H1 (cell line): ENCODE measurements at regions not wholly inside any gene's neighbourhood (a gene's known extent, or its start where the extent isn't known, plus 50 kb on each side); places are given as distances from the start of the nearest gene placed in this dataset.

ENCODE experiments used
- CTCF ChIA-PET: fragments of 300-600 bp; sonication (Branson Sonifier 250); formaldehyde crosslinking; loops from one replicate; lab custom pipeline; 2021; ENCODE audit not compliant: partially characterized antibody; lab: Charles Lee
- POLR2A ChIA-PET: fragments of 300-600 bp; sonication (Branson Sonifier 250); formaldehyde crosslinking; loops from one replicate; lab custom pipeline; 2021; ENCODE audit warnings: inconsistent platforms; ENCODE audit not compliant: partially characterized antibody; lab: Charles Lee
- DNase-seq, 2 experiments: peaks; one replicate each; pipeline versions ENCODE4 v3.0.0 to v3.0.0-alpha.2; 2010 to 2022; ENCODE audit warnings: low spot score in 2 of 2, low read depth in 1 of 2, mixed read lengths in 1 of 2
- FAIRE-seq: peaks from 2 replicates; lab custom pipeline; 2011; peaks lifted over from hg19 to GRCh38; lab: Jason Lieb, UNC
- H2AFZ ChIP-seq: 2 replicates; pipeline ENCODE4 v1.8.1; 2012; ENCODE audit warnings: low read length, inconsistent platforms
- H2AK5ac ChIP-seq: 2 replicates; pipeline ENCODE4 v1.6.1; 2013; ENCODE audit warnings: low read depth, low read length
- H2BK120ac ChIP-seq: replicated peaks from 2 replicates; pipeline ENCODE3; 2013; ENCODE audit warnings: low read depth, low read length, inconsistent platforms
- H2BK12ac ChIP-seq: 2 replicates; pipeline ENCODE4 v1.6.1; 2013; ENCODE audit warnings: low read depth, low read length
- H2BK15ac ChIP-seq: 2 replicates; pipeline ENCODE4 v1.6.1; 2013; ENCODE audit warnings: low read length
- H2BK20ac ChIP-seq: 2 replicates; pipeline ENCODE4 v1.6.1; 2013; ENCODE audit warnings: low read length
- H2BK5ac ChIP-seq: 2 replicates; pipeline ENCODE4 v1.6.1; 2013; ENCODE audit warnings: low read depth, low read length
- H3K14ac ChIP-seq: 2 replicates; pipeline ENCODE4 v1.6.1; 2013; ENCODE audit warnings: inconsistent platforms; ENCODE audit not compliant: insufficient read length
- H3K18ac ChIP-seq: 2 replicates; pipeline ENCODE4 v1.6.1; 2013; ENCODE audit warnings: low read length; ENCODE audit errors: extremely low read depth
- H3K23ac ChIP-seq: 2 replicates; pipeline ENCODE4 v1.6.1; 2013; ENCODE audit warnings: inconsistent platforms; ENCODE audit not compliant: insufficient read length
- H3K23me2 ChIP-seq: 2 replicates; pipeline ENCODE4 v1.6.1; 2013; ENCODE audit warnings: low read depth, low read length
- H3K27ac ChIP-seq: 2 replicates; pipeline ENCODE4 v1.6.1; 2011; ENCODE audit warnings: low read depth, low read length, inconsistent platforms
- H3K27me3 ChIP-seq, 4 experiments: replicated peaks in 1 of 4; 1 replicate in 1 of 4; 2 replicates in 3 of 4; pipeline versions ENCODE4 v1.6.1 to v1.8.1; 2011 to 2013; ENCODE audit warnings: low read length in 3 of 4, mild to moderate bottlenecking in 3 of 4, inconsistent platforms in 2 of 4, mixed read lengths in 2 of 4, moderate library complexity in 1 of 4; ENCODE audit not compliant: control insufficient read depth in 3 of 4, insufficient read depth in 3 of 4; ENCODE audit errors: extremely low read depth in 1 of 4
- H3K36me3 ChIP-seq, 4 experiments: 2 replicates each; pipeline versions ENCODE4 v1.6.1 to v1.8.1; 2011 to 2013; ENCODE audit warnings: mild to moderate bottlenecking in 4 of 4, low read length in 3 of 4, moderate library complexity in 2 of 4, control low read depth in 1 of 4, inconsistent platforms in 1 of 4; ENCODE audit not compliant: insufficient read depth in 4 of 4, control insufficient read depth in 2 of 4
- H3K4ac ChIP-seq: replicated peaks from 2 replicates; pipeline ENCODE3; 2013; ENCODE audit warnings: low read length, low read depth, mixed read lengths, inconsistent platforms; ENCODE audit not compliant: insufficient read length
- H3K4me1 ChIP-seq, 4 experiments: replicated peaks in 1 of 4; 1 replicate in 1 of 4; 2 replicates in 3 of 4; pipeline versions ENCODE4 v1.6.1 to v1.8.1; 2011 to 2013; ENCODE audit warnings: low read length in 3 of 4, inconsistent platforms in 2 of 4, mixed read lengths in 1 of 4; ENCODE audit not compliant: insufficient read depth in 4 of 4, control insufficient read depth in 3 of 4
- H3K4me2 ChIP-seq, 2 experiments: 2 replicates each; pipeline versions ENCODE4 v1.6.1 to v1.8.1; 2011 to 2013; ENCODE audit warnings: low read depth in 2 of 2, low read length in 2 of 2, control low read depth in 1 of 2, inconsistent platforms in 1 of 2, mild to moderate bottlenecking in 1 of 2; ENCODE audit not compliant: insufficient read depth in 1 of 2
- H3K4me3 ChIP-seq, 4 experiments: fragments of 200-600, 300-600 bp in 1 of 4; sonication (generic), shearing (Covaris generic), sonication (Bioruptor Twin) in 1 of 4; 2 replicates each; pipeline versions ENCODE4 v1.5.1 to v1.8.1; 2011 to 2016; ENCODE audit warnings: low read length in 4 of 4, low read depth in 3 of 4, control low read depth in 2 of 4, inconsistent platforms in 2 of 4, mild to moderate bottlenecking in 2 of 4, mixed read lengths in 1 of 4, moderate library complexity in 1 of 4; ENCODE audit not compliant: insufficient read depth in 2 of 4; ENCODE audit errors: extremely low read depth in 1 of 4
- H3K56ac ChIP-seq: replicated peaks from 2 replicates; pipeline ENCODE3; 2013; ENCODE audit warnings: low read depth, mild to moderate bottlenecking, mixed read lengths, low read length, inconsistent platforms; ENCODE audit not compliant: insufficient read length
- H3K79me1 ChIP-seq: 2 replicates; pipeline ENCODE4 v1.6.1; 2013; ENCODE audit warnings: low read depth, low read length, control low read depth
- H3K79me2 ChIP-seq, 2 experiments: 2 replicates each; pipeline versions ENCODE4 v1.6.1 to v1.8.1; 2012 to 2013; ENCODE audit warnings: low read length in 2 of 2, mild to moderate bottlenecking in 2 of 2, inconsistent platforms in 1 of 2; ENCODE audit not compliant: insufficient read depth in 2 of 2, control insufficient read depth in 1 of 2
- H3K9ac ChIP-seq, 4 experiments: replicated peaks in 1 of 4; 1 replicate in 1 of 4; 2 replicates in 3 of 4; pipeline versions ENCODE4 v1.6.1 to v1.8.1; 2011 to 2013; ENCODE audit warnings: low read depth in 3 of 4, low read length in 3 of 4, control low read depth in 2 of 4, mild to moderate bottlenecking in 2 of 4, moderate library complexity in 2 of 4, inconsistent platforms in 1 of 4; ENCODE audit errors: extremely low read depth in 1 of 4
- H3K9me3 ChIP-seq, 2 experiments: 2 replicates each; pipeline versions ENCODE4 v1.6.1 to v1.8.1; 2012 to 2013; ENCODE audit warnings: mild to moderate bottlenecking in 2 of 2, moderate library complexity in 2 of 2, control low read depth in 1 of 2, inconsistent platforms in 1 of 2, low read depth in 1 of 2, low read length in 1 of 2, mixed read lengths in 1 of 2; ENCODE audit not compliant: insufficient read depth in 2 of 2
- H4K20me1 ChIP-seq, 2 experiments: replicated peaks in 1 of 2; 2 replicates each; pipeline versions ENCODE3 to v1.8.1; 2011 to 2013; ENCODE audit warnings: inconsistent platforms in 2 of 2, low read length in 2 of 2, mild to moderate bottlenecking in 1 of 2; ENCODE audit not compliant: insufficient read depth in 2 of 2, control insufficient read depth in 1 of 2
- H4K5ac ChIP-seq: 2 replicates; pipeline ENCODE4 v1.6.1; 2013; ENCODE audit warnings: low read length, low read depth, mixed read lengths, inconsistent platforms; ENCODE audit not compliant: insufficient read length
- H4K8ac ChIP-seq: 2 replicates; pipeline ENCODE4 v1.8.0; 2013; ENCODE audit warnings: mild to moderate bottlenecking, moderate library complexity, low read length, inconsistent platforms; ENCODE audit not compliant: insufficient read depth; ENCODE audit errors: extremely low read depth
- H4K91ac ChIP-seq: replicated peaks from 2 replicates; pipeline ENCODE3; 2013; ENCODE audit warnings: low read length, mixed read lengths, inconsistent platforms; ENCODE audit not compliant: insufficient read length
- ASH2L ChIP-seq: fragments of 200-600, 300-600 bp; sonication (generic); IDR thresholded peaks from one replicate; pipeline ENCODE4 v1.7.1; 2017; ENCODE audit warnings: low read length
- BRCA1 ChIP-seq: IDR thresholded peaks from 2 replicates; pipeline ENCODE4 v1.6.1; 2012; ENCODE audit warnings: low read depth, low read length, improper control_type of control experiment
- EP300 ChIP-seq, 2 experiments: IDR thresholded peaks; 1 replicate in 1 of 2; 2 replicates in 1 of 2; pipeline ENCODE4 v1.6.1; 2011 to 2012; ENCODE audit warnings: low read depth in 2 of 2, low read length in 2 of 2, mild to moderate bottlenecking in 2 of 2, borderline replicate concordance in 1 of 2, inconsistent platforms in 1 of 2, moderate library complexity in 1 of 2
- GABPA ChIP-seq: IDR thresholded peaks from 2 replicates; pipeline ENCODE4 v1.6.1; 2011; ENCODE audit warnings: mild to moderate bottlenecking, low read length, moderate library complexity, borderline replicate concordance; ENCODE audit not compliant: insufficient read depth
- HDAC6 ChIP-seq: IDR thresholded peaks from one replicate; pipeline ENCODE4 v1.7.1; 2012; ENCODE audit warnings: low read depth, mild to moderate bottlenecking, inconsistent platforms, low read length, moderate library complexity
- KDM1A ChIP-seq: fragments of 200-600, 300-600 bp; sonication (generic); IDR thresholded peaks from 2 replicates; pipeline ENCODE4 v1.7.1; 2016; ENCODE audit warnings: mild to moderate bottlenecking, low read length, borderline replicate concordance
- SIN3A ChIP-seq, 2 experiments: IDR thresholded peaks in 1 of 2; conservative IDR thresholded peaks in 1 of 2; 2 replicates each; pipeline ENCODE4 v1.6.1; 2011 to 2012; ENCODE audit warnings: low read length in 2 of 2, improper control_type of control experiment in 1 of 2, low read depth in 1 of 2, mild to moderate bottlenecking in 1 of 2
- SRF ChIP-seq: IDR thresholded peaks from 2 replicates; pipeline ENCODE4 v1.6.1; 2011; ENCODE audit warnings: mild to moderate bottlenecking, low read depth, low read length, moderate library complexity
- TBP ChIP-seq: IDR thresholded peaks from 2 replicates; pipeline ENCODE4 v1.6.1; 2011; ENCODE audit warnings: low read depth, low read length, improper control_type of control experiment
- WGBS, 2 experiments: shearing (Covaris generic) in 1 of 2; methylation state at CpG; one replicate each; pipeline versions ENCODE4 v1.1.6 to v1.1.7; 2013 to 2015; ENCODE audit warnings: low lambda C conversion rate in 2 of 2, mixed read lengths in 2 of 2, inconsistent platforms in 1 of 2, low coverage in 1 of 2, missing lambda C conversion rate in 1 of 2; ENCODE audit not compliant: insufficient replicate concordance in 2 of 2, insufficient coverage in 1 of 2, insufficient read length in 1 of 2; ENCODE audit errors: extremely low coverage in 1 of 2, missing lambda C conversion rate in 1 of 2; 5-methylcytosine and 5-hydroxymethylcytosine counted together

DNA sequence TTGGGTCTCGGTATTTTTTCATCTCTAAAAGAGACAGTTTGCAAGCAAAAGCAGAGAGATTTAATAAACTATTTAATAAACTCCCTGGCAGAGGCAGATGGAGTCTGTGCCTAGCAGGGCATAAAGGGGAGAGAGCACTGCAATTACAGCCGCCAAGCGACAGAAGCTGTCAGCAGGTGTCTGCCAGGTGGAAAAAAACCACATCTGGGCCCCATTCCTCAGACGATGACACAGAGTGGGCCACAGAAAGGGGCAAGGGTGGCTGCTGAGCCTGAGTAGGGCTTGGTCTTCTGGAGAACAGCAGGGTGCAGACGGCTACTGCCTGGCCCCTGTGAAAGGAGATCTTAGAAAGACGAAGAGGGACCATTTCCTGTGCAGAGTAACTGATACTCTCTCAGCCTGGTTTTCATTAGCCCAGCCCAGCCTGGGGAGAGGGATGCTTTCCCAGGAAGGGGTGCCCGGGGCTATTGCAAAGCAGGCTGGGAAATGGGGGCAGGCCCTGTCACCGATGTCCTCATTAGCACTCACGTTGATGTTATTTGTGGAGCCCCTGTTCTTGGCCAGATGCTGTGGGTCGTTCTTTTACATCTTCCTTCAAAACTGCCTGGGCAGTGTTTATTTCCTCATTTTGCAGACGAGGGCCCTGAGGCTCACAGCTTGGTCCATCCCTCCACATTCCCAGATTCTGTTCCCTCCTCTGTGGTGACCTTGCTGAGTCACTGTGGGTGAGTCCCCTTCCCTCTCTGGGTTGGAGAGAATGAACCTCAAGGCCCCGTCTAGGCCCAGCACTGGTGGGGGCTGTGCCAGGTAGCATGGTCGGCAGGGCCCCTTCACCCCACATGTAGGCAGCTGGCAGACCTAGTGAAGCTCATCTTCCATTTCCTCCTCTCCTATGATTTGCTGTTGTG is 472.7 kb downstream of the PTPRU start:
- Histone ChIP-seq H3K27me3 (no peaks in the 10 kb centered on the region), H3K56ac (no peak overlapping the region), H2AFZ (no peak overlapping the region), H3K9me3 (no peaks in the 10 kb centered on the region), H3K79me1 (no peaks in the 10 kb centered on the region), H3K23ac (no peak overlapping the region), H4K20me1 (no peaks in the 10 kb centered on the region), H2BK12ac (no peak overlapping the region), H3K9ac (no peak overlapping the region), H3K18ac (0 out of 2 replicates have a peak overlapping the region, but pooled peaks have one; percentile 24), H3K23me2 (0 out of 2 replicates have a peak, but pooled peaks cover 1% of the 10 kb centered on the region), H3K4ac (no peak overlapping the region), H3K79me2 (no peaks in the 10 kb centered on the region), H2BK5ac (no peak overlapping the region), H3K27ac (no peak overlapping the region; the same call in 1 of the 2 replicates), H3K4me3 (no peak overlapping the region), H3K14ac (no peak overlapping the region), H4K5ac (no peak overlapping the region), H2AK5ac (0 out of 2 replicates have a peak overlapping the region, but pooled peaks have one; percentile 72), H4K8ac (no peak overlapping the region), H2BK120ac (no peak overlapping the region), H2BK15ac (no peak overlapping the region), H3K36me3 (no peaks in the 10 kb centered on the region), H3K4me1 (peaks cover 0 to 5% (median 3%) of the 10 kb centered on the region in 4 experiments; a peak in 4 of 7 replicates), H2BK20ac (peak overlapping the region; percentile 52; the same call in 1 of the 2 replicates), H4K91ac (peak overlapping the region; percentile 55), H3K4me2 (no peak overlapping the region; a peak in 1 of 4 replicates)
- ChIA-PET POLR2A (no interaction called here), CTCF (interaction anchor here (0.5 to 2.4 kb wide), 13 partner anchors 10 to 671 kb away, joined by 3 to 8 read pairs (median 3); no protein-coding TSS in a partner anchor)
- no peak for FAIRE-seq
- 74% methylated on average over 12 of the region's 13 CpGs; no CpG with 5 or more reads in 1 of the 2 experiments for WGBS, 2 experiments
- DNase-seq: no peak
- no peak for TF ChIP-seq EP300 (IDR thresholded peaks at IDR 0.05; ENCODE audit: borderline replicate concordance in 1 of 2, low read depth in 2 of 2, low read length in 2 of 2)
- TF ChIP-seq SIN3A (conservative IDR thresholded peaks at IDR 0.05 in 1 of 2, IDR thresholded peaks at IDR 0.05 in 1 of 2; ENCODE audit: low read depth in 1 of 2, low read length in 2 of 2): no peak
- TF ChIP-seq KDM1A: no peak
- no peak for TF ChIP-seq GABPA
- no peak for TF ChIP-seq HDAC6
- no peak for TF ChIP-seq ASH2L
- no peak for TF ChIP-seq SRF
- no peak for TF ChIP-seq BRCA1
- TF ChIP-seq TBP: no peak
